ENCODE measurements at regions not wholly inside any gene's neighbourhood (a gene's known extent, or its start where the extent isn't known, plus 50 kb on each side); places are given as distances from the start of the nearest gene placed in this dataset.
"Not testable (repeated sequence)": the region's sequence is repeated elsewhere in the genome, so short reads cannot be mapped to it uniquely, and the experiment has no call there.

- peaks cover 76% of the 10 kb centered on the region for H3K9me3 Mint-ChIP-seq
- H3K27ac Mint-ChIP-seq: not testable (repeated sequence)
Measured at GRCh38 chr22:10934704-10935103, 4593.3 kb upstream of the OR11H1 start.

GRCh38 chr22:10961043-10961860, 4566.7 kb upstream of the OR11H1 start:
- Mint-ChIP-seq H3K27me3 (ENCODE audit: insufficient read depth) (peaks cover 3% of the 10 kb centered on the region), H3K27ac (no peak overlapping the region)
- no peak for TF ChIP-seq CTCF (IDR thresholded peaks at IDR 0.05)

More at GRCh38 chr22:10934704-10935103, 4593.3 kb upstream of the OR11H1 start:
- H3K4me1 Mint-ChIP-seq (ENCODE audit: low read depth); H3K4me3 Mint-ChIP-seq; H3K27me3 Mint-ChIP-seq (ENCODE audit: insufficient read depth); DNase-seq: not testable (repeated sequence)
- peak; percentile 70 for TF ChIP-seq CTCF (IDR thresholded peaks at IDR 0.05)
- H3K36me3 Mint-ChIP-seq (ENCODE audit: low read depth): peaks cover 20% of the 10 kb centered on the region

GRCh38 chr22:10961861-10962255, 4566.1 kb upstream of the OR11H1 start:
- peaks cover 73% of the 10 kb centered on the region for H3K9me3 Mint-ChIP-seq
- H3K4me1 Mint-ChIP-seq (ENCODE audit: low read depth); DNase-seq; H3K27ac Mint-ChIP-seq; H3K4me3 Mint-ChIP-seq; H3K27me3 Mint-ChIP-seq (ENCODE audit: insufficient read depth): not testable (repeated sequence)
- peaks cover 16% of the 10 kb centered on the region for H3K36me3 Mint-ChIP-seq (ENCODE audit: low read depth)

More at GRCh38 chr22:10961043-10961860, 4566.7 kb upstream of the OR11H1 start:
- Mint-ChIP-seq H3K9me3 (peaks cover 77% of the 10 kb centered on the region), H3K4me1 (ENCODE audit: low read depth) (no peaks in the 10 kb centered on the region), H3K36me3 (ENCODE audit: low read depth) (peaks cover 16% of the 10 kb centered on the region), H3K4me3 (no peak overlapping the region)
- DNase-seq: no peak

Measured in HFFc6 (cell line).